ENCODE measurements at regions not wholly inside any gene's neighbourhood (a gene's known extent, or its start where the extent isn't known, plus 50 kb on each side); places are given as distances from the start of the nearest gene placed in this dataset.
"Not testable (repeated sequence)": the region's sequence is repeated elsewhere in the genome, so short reads cannot be mapped to it uniquely, and the experiment has no call there.

- DNase-seq (ENCODE audit: low spot score): no peak
Observed at GRCh38 chr7:15143936-15144335, 241.4 kb upstream of the DGKB start.

GRCh38 chr7:15143121-15143520 is 240.6 kb upstream of the DGKB start:
- DNase-seq (ENCODE audit: low spot score): no peak

GRCh38 chr7:15140431-15140830 is 237.9 kb upstream of the DGKB start:
- no peak for DNase-seq (ENCODE audit: low spot score)

GRCh38 chr7:15131661-15132060 is 229.1 kb upstream of the DGKB start:
- no peak for DNase-seq (ENCODE audit: low spot score)

GRCh38 chr7:15130666-15131541 is 228.4 kb upstream of the DGKB start:
- DNase-seq (ENCODE audit: low spot score): no peak

GRCh38 chr7:15128716-15129115 is 226.2 kb upstream of the DGKB start:
- no peak for DNase-seq (ENCODE audit: low spot score)

- DNase-seq (ENCODE audit: low spot score): not testable (repeated sequence)
Observed at GRCh38 chr7:15126653-15127052, 224.1 kb upstream of the DGKB start.

- DNase-seq (ENCODE audit: low spot score): no peak
Observed at GRCh38 chr7:15123901-15124300, 221.3 kb upstream of the DGKB start.

- DNase-seq (ENCODE audit: low spot score): no peak
Observed at GRCh38 chr7:15113752-15114151, 211.2 kb upstream of the DGKB start.

GRCh38 chr7:15105711-15106110 is 203.2 kb upstream of the DGKB start:
- DNase-seq (ENCODE audit: low spot score): no peak

GRCh38 chr7:15104411-15105092 is 202.0 kb upstream of the DGKB start:
- DNase-seq (ENCODE audit: low spot score): peak; percentile 80

- no peak for DNase-seq (ENCODE audit: low spot score)
Observed at GRCh38 chr7:15099074-15099473, 196.5 kb upstream of the DGKB start.

GRCh38 chr7:15096853-15097252 is 194.3 kb upstream of the DGKB start:
- no peak for DNase-seq (ENCODE audit: low spot score)

GRCh38 chr7:15094989-15095388 is 192.4 kb upstream of the DGKB start:
- no peak for DNase-seq (ENCODE audit: low spot score)

- DNase-seq (ENCODE audit: low spot score): no peak
Observed at GRCh38 chr7:15087771-15088170, 185.2 kb upstream of the DGKB start.

GRCh38 chr7:15086862-15087261 is 184.3 kb upstream of the DGKB start:
- DNase-seq (ENCODE audit: low spot score): no peak

- no peak for DNase-seq (ENCODE audit: low spot score)
Observed at GRCh38 chr7:15086131-15086611, 183.6 kb upstream of the DGKB start.

- DNase-seq (ENCODE audit: low spot score): no peak
Observed at GRCh38 chr7:15085366-15085765, 182.8 kb upstream of the DGKB start.

- no peak for DNase-seq (ENCODE audit: low spot score)
Observed at GRCh38 chr7:15084368-15084767, 181.8 kb upstream of the DGKB start.

- DNase-seq (ENCODE audit: low spot score): no peak
Observed at GRCh38 chr7:15081891-15082290, 179.3 kb upstream of the DGKB start.

- no peak for DNase-seq (ENCODE audit: low spot score)
Observed at GRCh38 chr7:15073301-15073700, 170.8 kb upstream of the DGKB start.

GRCh38 chr7:15068324-15068723 is 165.8 kb upstream of the DGKB start:
- DNase-seq (ENCODE audit: low spot score): no peak

GRCh38 chr7:15057272-15057671 is 154.7 kb upstream of the DGKB start:
- no peak for DNase-seq (ENCODE audit: low spot score)
